ENCODE measurements at regions not wholly inside any gene's neighbourhood (a gene's known extent, or its start where the extent isn't known, plus 50 kb on each side); places are given as distances from the start of the nearest gene placed in this dataset.

- Histone ChIP-seq H3K27ac (no peak overlapping the region), H3K36me3 (no peaks in the 10 kb centered on the region), H3K9me3 (ENCODE audit: low read depth) (no peaks in the 10 kb centered on the region), H3K4me3 (no peak overlapping the region), H3K27me3 (no peaks in the 10 kb centered on the region), H3K4me1 (ENCODE audit: low read depth) (no peaks in the 10 kb centered on the region)
- no peak for DNase-seq (ENCODE audit: low read depth in 1 of 2, low spot score in 1 of 2)
- no peak for TF ChIP-seq CTCF (IDR thresholded peaks at IDR 0.05; ENCODE audit: low read depth, low read length)
These were observed 68.3 kb upstream of the ZCCHC2 start for GRCh38 chr18:62454527-62454926.

- DNase-seq (ENCODE audit: low read depth in 1 of 2, low spot score in 1 of 2), result no peak
- Histone ChIP-seq H3K4me3 (no peak overlapping the region), H3K27ac (no peak overlapping the region), H3K9me3 (ENCODE audit: low read depth) (no peaks in the 10 kb centered on the region), H3K36me3 (no peaks in the 10 kb centered on the region), H3K4me1 (ENCODE audit: low read depth) (no peaks in the 10 kb centered on the region), H3K27me3 (no peaks in the 10 kb centered on the region)
- TF ChIP-seq CTCF (IDR thresholded peaks at IDR 0.05; ENCODE audit: low read depth, low read length), result no peak
These were observed 67.6 kb upstream of the ZCCHC2 start for GRCh38 chr18:62455222-62455621.

- no peak for TF ChIP-seq CTCF (IDR thresholded peaks at IDR 0.05; ENCODE audit: low read depth, low read length)
- no peaks in the 10 kb centered on the region for H3K27me3 ChIP-seq
- no peaks in the 10 kb centered on the region for H3K36me3 ChIP-seq
- no peaks in the 10 kb centered on the region for H3K9me3 ChIP-seq (ENCODE audit: low read depth)
- no peaks in the 10 kb centered on the region for H3K4me1 ChIP-seq (ENCODE audit: low read depth)
- DNase-seq (ENCODE audit: low read depth in 1 of 2, low spot score in 1 of 2), result no peak
- H3K4me3 ChIP-seq, result no peak overlapping the region
- H3K27ac ChIP-seq, result no peak overlapping the region
These were observed 64.9 kb upstream of the ZCCHC2 start for GRCh38 chr18:62457877-62458276.

GRCh38 chr18:62458346-62458745 is 64.5 kb upstream of the ZCCHC2 start:
- H3K27me3 ChIP-seq, result no peaks in the 10 kb centered on the region
- H3K4me3 ChIP-seq, result no peak overlapping the region
- H3K9me3 ChIP-seq (ENCODE audit: low read depth), result no peaks in the 10 kb centered on the region
- no peaks in the 10 kb centered on the region for H3K4me1 ChIP-seq (ENCODE audit: low read depth)
- no peak for TF ChIP-seq CTCF (IDR thresholded peaks at IDR 0.05; ENCODE audit: low read depth, low read length)
- DNase-seq (ENCODE audit: low read depth in 1 of 2, low spot score in 1 of 2), result no peak
- no peaks in the 10 kb centered on the region for H3K36me3 ChIP-seq
- H3K27ac ChIP-seq, result no peak overlapping the region

- Histone ChIP-seq H3K4me1 (ENCODE audit: low read depth) (no peaks in the 10 kb centered on the region), H3K4me3 (no peak overlapping the region), H3K27ac (no peak overlapping the region), H3K9me3 (ENCODE audit: low read depth) (no peaks in the 10 kb centered on the region), H3K27me3 (no peaks in the 10 kb centered on the region), H3K36me3 (no peaks in the 10 kb centered on the region)
- no peak for TF ChIP-seq CTCF (IDR thresholded peaks at IDR 0.05; ENCODE audit: low read depth, low read length)
- DNase-seq (ENCODE audit: low read depth in 1 of 2, low spot score in 1 of 2), result no peak
These were observed 63.7 kb upstream of the ZCCHC2 start for GRCh38 chr18:62458868-62459716.

Data from cardiac muscle cell (in vitro differentiated cells and primary cell).